ENCODE measurements at regions not wholly inside any gene's neighbourhood (a gene's known extent, or its start where the extent isn't known, plus 50 kb on each side); places are given as distances from the start of the nearest gene placed in this dataset.

GRCh38 chr1:201730611-201731010, 98.3 kb upstream of the IPO9 start:
- no peaks in the 10 kb centered on the region for H3K9me3 ChIP-seq (ENCODE audit: low read depth, low read length, poor library complexity, severe bottlenecking)
- H3K4me1 ChIP-seq (ENCODE audit: insufficient read depth, low read length, poor library complexity, severe bottlenecking) = no peaks in the 10 kb centered on the region
- BruUV-seq (replicated peaks) = no TSS peak
- DNase-seq (ENCODE audit: low spot score) = no peak
- intact Hi-C loops (cut with micrococcal nuclease; ENCODE audit: unreplicated experiment) = no loop called here
- H3K27me3 ChIP-seq (replicated peaks; ENCODE audit: insufficient read depth, low read depth, low read length, poor library complexity) = no peaks in the 10 kb centered on the region
- TF ChIP-seq EZH2 (IDR thresholded peaks at IDR 0.05; ENCODE audit: borderline replicate concordance, low read depth, low read length, poor library complexity, severe bottlenecking) = no peak
- TF ChIP-seq CTCF (conservative IDR thresholded peaks at IDR 0.05; ENCODE audit: low read depth, low read length) = no peak
- POLR2A ChIA-PET (ENCODE audit: low non-redundant PET) = no interaction called here
- H3K4me3 ChIP-seq (ENCODE audit: low read depth, low read length, poor library complexity, severe bottlenecking) = no peak overlapping the region
- no peak overlapping the region for H3K27ac ChIP-seq (ENCODE audit: low read depth, low read length, poor library complexity, severe bottlenecking)
- CTCF ChIA-PET = no interaction called here
- H3K36me3 ChIP-seq (ENCODE audit: insufficient read depth, low read length, poor library complexity, severe bottlenecking) = no peaks in the 10 kb centered on the region

GRCh38 chr1:201731142-201731541, 97.8 kb upstream of the IPO9 start:
- BruUV-seq (replicated peaks) = no TSS peak
- no peaks in the 10 kb centered on the region for H3K9me3 ChIP-seq (ENCODE audit: low read depth, low read length, poor library complexity, severe bottlenecking)
- POLR2A ChIA-PET (ENCODE audit: low non-redundant PET) = no interaction called here
- DNase-seq (ENCODE audit: low spot score) = no peak
- H3K4me3 ChIP-seq (ENCODE audit: low read depth, low read length, poor library complexity, severe bottlenecking) = no peak overlapping the region
- H3K36me3 ChIP-seq (ENCODE audit: insufficient read depth, low read length, poor library complexity, severe bottlenecking) = no peaks in the 10 kb centered on the region
- H3K27me3 ChIP-seq (replicated peaks; ENCODE audit: insufficient read depth, low read depth, low read length, poor library complexity) = no peaks in the 10 kb centered on the region
- H3K4me1 ChIP-seq (ENCODE audit: insufficient read depth, low read length, poor library complexity, severe bottlenecking) = peaks cover 2% of the 10 kb centered on the region
- TF ChIP-seq CTCF (conservative IDR thresholded peaks at IDR 0.05; ENCODE audit: low read depth, low read length) = no peak
- TF ChIP-seq EZH2 (IDR thresholded peaks at IDR 0.05; ENCODE audit: borderline replicate concordance, low read depth, low read length, poor library complexity, severe bottlenecking) = no peak
- intact Hi-C loops (cut with micrococcal nuclease; ENCODE audit: unreplicated experiment) = no loop called here
- H3K27ac ChIP-seq (ENCODE audit: low read depth, low read length, poor library complexity, severe bottlenecking) = no peak overlapping the region
- CTCF ChIA-PET = no interaction called here

GRCh38 chr1:201731592-201731991, 97.4 kb upstream of the IPO9 start:
- POLR2A ChIA-PET (ENCODE audit: low non-redundant PET) = no interaction called here
- H3K4me3 ChIP-seq (ENCODE audit: low read depth, low read length, poor library complexity, severe bottlenecking) = no peak overlapping the region
- TF ChIP-seq EZH2 (IDR thresholded peaks at IDR 0.05; ENCODE audit: borderline replicate concordance, low read depth, low read length, poor library complexity, severe bottlenecking) (no peak), CTCF (conservative IDR thresholded peaks at IDR 0.05; ENCODE audit: low read depth, low read length) (no peak)
- peaks cover 6% of the 10 kb centered on the region for H3K4me1 ChIP-seq (ENCODE audit: insufficient read depth, low read length, poor library complexity, severe bottlenecking)
- no TSS peak for BruUV-seq (replicated peaks)
- DNase-seq (ENCODE audit: low spot score) = no peak
- CTCF ChIA-PET = interaction anchor here (0.7 kb wide), 1 partner anchor 165 kb away, joined by 3 read pairs; no protein-coding TSS in a partner anchor
- intact Hi-C loops (cut with micrococcal nuclease; ENCODE audit: unreplicated experiment) = no loop called here
- H3K9me3 ChIP-seq (ENCODE audit: low read depth, low read length, poor library complexity, severe bottlenecking) = no peaks in the 10 kb centered on the region
- no peaks in the 10 kb centered on the region for H3K36me3 ChIP-seq (ENCODE audit: insufficient read depth, low read length, poor library complexity, severe bottlenecking)
- no peaks in the 10 kb centered on the region for H3K27me3 ChIP-seq (replicated peaks; ENCODE audit: insufficient read depth, low read depth, low read length, poor library complexity)
- no peak overlapping the region for H3K27ac ChIP-seq (ENCODE audit: low read depth, low read length, poor library complexity, severe bottlenecking)
